ENCODE measurements at regions not wholly inside any gene's neighbourhood (a gene's known extent, or its start where the extent isn't known, plus 50 kb on each side); places are given as distances from the start of the nearest gene placed in this dataset.

DNA sequence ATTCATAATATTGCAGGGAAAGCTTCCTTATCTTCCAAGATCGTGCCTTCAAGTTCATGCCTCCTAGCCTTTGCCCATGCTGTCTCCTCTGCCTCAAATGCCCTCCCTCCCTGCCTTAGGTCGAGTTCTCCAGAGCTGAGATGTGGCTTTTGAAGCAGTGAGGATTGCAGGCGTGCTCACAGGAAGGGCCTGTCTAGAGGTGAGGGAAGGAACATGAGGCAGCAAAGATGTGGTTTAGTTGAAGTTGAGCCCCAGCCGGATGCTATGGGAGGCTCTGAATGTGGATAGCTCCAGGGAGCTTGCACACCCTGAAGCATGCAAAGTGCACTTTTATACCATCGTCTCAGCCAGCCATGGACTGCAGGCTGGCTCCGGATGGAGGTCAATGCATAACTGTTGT, 754.6 kb upstream of the EEF2KMT start:
- Histone ChIP-seq H3K9me2 (ENCODE audit: insufficient read depth) (no peaks in the 10 kb centered on the region), H3K36me3 (ENCODE audit: control insufficient read depth in 1 of 2, insufficient read depth in 2 of 2, low read length in 2 of 2) (no peaks in the 10 kb centered on the region), H3K27ac (ENCODE audit: low read depth, low read length) (no peak overlapping the region), H3K4me1 (ENCODE audit: control insufficient read depth in 1 of 2, insufficient read depth in 2 of 2, low read length in 2 of 2) (no peaks in the 10 kb centered on the region), H3K4me3 (replicated peaks in 1 of 2; ENCODE audit: low read depth in 1 of 2, low read length in 2 of 2) (no peak overlapping the region), H2AFZ (ENCODE audit: low read depth, low read length, poor library complexity, severe bottlenecking) (no peak overlapping the region), H3K27me3 (ENCODE audit: insufficient read depth, low read length) (no peaks in the 10 kb centered on the region), H3K9me3 (ENCODE audit: control insufficient read depth in 1 of 2, insufficient read depth in 1 of 2, low read depth in 1 of 2, low read length in 2 of 2) (no peaks in the 10 kb centered on the region; a peak in 1 of 4 replicates), H4K20me1 (ENCODE audit: insufficient read depth) (no peaks in the 10 kb centered on the region), H3K4me2 (ENCODE audit: low read length) (no peak overlapping the region), H3K79me2 (ENCODE audit: insufficient read depth, low read length) (no peaks in the 10 kb centered on the region), H3K9ac (ENCODE audit: low read length) (no peak overlapping the region)
- ChIA-PET POLR2A (no interaction called here), RAD21 (ENCODE audit: low non-redundant PET in 1 of 2, low total read pairs in 2 of 2, uncharacterized antibody in 2 of 2, unreplicated experiment in 2 of 2) (no interaction called here), CTCF (no interaction called here)
- ATAC-seq (no peak), DNase-seq (ENCODE audit: low read depth, low spot score) (no peak)
- BruUV-seq (replicated peaks) = no TSS peak
- TF ChIP-seq CEBPB (IDR thresholded peaks at IDR 0.05; ENCODE audit: low read depth) (no peak), EZH2 (IDR thresholded peaks at IDR 0.05) (no peak), CBX3 (IDR thresholded peaks at IDR 0.05; ENCODE audit: low read depth) (no peak), SP1 (IDR thresholded peaks at IDR 0.05; ENCODE audit: low read depth) (no peak), SIN3A (IDR thresholded peaks at IDR 0.05; ENCODE audit: low read depth) (no peak), ELF1 (IDR thresholded peaks at IDR 0.05; ENCODE audit: borderline replicate concordance, low read depth) (no peak), TCF7L2 (IDR thresholded peaks at IDR 0.05; ENCODE audit: borderline replicate concordance, extremely low read depth, insufficient read depth, insufficient read length) (no peak), FOSL1 (IDR thresholded peaks at IDR 0.05; ENCODE audit: low read depth) (no peak), EGR1 (IDR thresholded peaks at IDR 0.05; ENCODE audit: low read depth) (no peak), SRF (IDR thresholded peaks at IDR 0.05; ENCODE audit: low read depth) (no peak), EZH2phosphoT487 (IDR thresholded peaks at IDR 0.05; ENCODE audit: borderline replicate concordance) (no peak)
- TF ChIP-seq, protein P1, sequence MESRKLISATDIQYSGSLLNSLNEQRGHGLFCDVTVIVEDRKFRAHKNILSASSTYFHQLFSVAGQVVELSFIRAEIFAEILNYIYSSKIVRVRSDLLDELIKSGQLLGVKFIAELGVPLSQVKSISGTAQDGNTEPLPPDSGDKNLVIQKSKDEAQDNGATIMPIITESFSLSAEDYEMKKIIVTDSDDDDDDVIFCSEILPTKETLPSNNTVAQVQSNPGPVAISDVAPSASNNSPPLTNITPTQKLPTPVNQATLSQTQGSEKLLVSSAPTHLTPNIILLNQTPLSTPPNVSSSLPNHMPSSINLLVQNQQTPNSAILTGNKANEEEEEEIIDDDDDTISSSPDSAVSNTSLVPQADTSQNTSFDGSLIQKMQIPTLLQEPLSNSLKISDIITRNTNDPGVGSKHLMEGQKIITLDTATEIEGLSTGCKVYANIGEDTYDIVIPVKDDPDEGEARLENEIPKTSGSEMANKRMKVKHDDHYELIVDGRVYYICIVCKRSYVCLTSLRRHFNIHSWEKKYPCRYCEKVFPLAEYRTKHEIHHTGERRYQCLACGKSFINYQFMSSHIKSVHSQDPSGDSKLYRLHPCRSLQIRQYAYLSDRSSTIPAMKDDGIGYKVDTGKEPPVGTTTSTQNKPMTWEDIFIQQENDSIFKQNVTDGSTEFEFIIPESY (IDR thresholded peaks at IDR 0.05; ENCODE audit: extremely low read depth, insufficient replicate concordance, low read length) = no peak
- TF ChIP-seq, protein P2, sequence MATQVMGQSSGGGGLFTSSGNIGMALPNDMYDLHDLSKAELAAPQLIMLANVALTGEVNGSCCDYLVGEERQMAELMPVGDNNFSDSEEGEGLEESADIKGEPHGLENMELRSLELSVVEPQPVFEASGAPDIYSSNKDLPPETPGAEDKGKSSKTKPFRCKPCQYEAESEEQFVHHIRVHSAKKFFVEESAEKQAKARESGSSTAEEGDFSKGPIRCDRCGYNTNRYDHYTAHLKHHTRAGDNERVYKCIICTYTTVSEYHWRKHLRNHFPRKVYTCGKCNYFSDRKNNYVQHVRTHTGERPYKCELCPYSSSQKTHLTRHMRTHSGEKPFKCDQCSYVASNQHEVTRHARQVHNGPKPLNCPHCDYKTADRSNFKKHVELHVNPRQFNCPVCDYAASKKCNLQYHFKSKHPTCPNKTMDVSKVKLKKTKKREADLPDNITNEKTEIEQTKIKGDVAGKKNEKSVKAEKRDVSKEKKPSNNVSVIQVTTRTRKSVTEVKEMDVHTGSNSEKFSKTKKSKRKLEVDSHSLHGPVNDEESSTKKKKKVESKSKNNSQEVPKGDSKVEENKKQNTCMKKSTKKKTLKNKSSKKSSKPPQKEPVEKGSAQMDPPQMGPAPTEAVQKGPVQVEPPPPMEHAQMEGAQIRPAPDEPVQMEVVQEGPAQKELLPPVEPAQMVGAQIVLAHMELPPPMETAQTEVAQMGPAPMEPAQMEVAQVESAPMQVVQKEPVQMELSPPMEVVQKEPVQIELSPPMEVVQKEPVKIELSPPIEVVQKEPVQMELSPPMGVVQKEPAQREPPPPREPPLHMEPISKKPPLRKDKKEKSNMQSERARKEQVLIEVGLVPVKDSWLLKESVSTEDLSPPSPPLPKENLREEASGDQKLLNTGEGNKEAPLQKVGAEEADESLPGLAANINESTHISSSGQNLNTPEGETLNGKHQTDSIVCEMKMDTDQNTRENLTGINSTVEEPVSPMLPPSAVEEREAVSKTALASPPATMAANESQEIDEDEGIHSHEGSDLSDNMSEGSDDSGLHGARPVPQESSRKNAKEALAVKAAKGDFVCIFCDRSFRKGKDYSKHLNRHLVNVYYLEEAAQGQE (IDR thresholded peaks at IDR 0.05; ENCODE audit: low read depth) = no peak
- TF ChIP-seq, protein P3, sequence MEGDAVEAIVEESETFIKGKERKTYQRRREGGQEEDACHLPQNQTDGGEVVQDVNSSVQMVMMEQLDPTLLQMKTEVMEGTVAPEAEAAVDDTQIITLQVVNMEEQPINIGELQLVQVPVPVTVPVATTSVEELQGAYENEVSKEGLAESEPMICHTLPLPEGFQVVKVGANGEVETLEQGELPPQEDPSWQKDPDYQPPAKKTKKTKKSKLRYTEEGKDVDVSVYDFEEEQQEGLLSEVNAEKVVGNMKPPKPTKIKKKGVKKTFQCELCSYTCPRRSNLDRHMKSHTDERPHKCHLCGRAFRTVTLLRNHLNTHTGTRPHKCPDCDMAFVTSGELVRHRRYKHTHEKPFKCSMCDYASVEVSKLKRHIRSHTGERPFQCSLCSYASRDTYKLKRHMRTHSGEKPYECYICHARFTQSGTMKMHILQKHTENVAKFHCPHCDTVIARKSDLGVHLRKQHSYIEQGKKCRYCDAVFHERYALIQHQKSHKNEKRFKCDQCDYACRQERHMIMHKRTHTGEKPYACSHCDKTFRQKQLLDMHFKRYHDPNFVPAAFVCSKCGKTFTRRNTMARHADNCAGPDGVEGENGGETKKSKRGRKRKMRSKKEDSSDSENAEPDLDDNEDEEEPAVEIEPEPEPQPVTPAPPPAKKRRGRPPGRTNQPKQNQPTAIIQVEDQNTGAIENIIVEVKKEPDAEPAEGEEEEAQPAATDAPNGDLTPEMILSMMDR (IDR thresholded peaks at IDR 0.05 in 2 of 3, conservative IDR thresholded peaks at IDR 0.05 in 1 of 3; ENCODE audit: borderline replicate concordance in 1 of 3, insufficient read depth in 1 of 3, low read depth in 2 of 3, low read length in 2 of 3) = no peak
- TF ChIP-seq, protein P4, sequence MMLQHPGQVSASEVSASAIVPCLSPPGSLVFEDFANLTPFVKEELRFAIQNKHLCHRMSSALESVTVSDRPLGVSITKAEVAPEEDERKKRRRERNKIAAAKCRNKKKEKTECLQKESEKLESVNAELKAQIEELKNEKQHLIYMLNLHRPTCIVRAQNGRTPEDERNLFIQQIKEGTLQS (IDR thresholded peaks at IDR 0.05) = no peak
- TF ChIP-seq, protein P5, sequence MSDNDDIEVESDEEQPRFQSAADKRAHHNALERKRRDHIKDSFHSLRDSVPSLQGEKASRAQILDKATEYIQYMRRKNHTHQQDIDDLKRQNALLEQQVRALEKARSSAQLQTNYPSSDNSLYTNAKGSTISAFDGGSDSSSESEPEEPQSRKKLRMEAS (IDR thresholded peaks at IDR 0.05) = no peak
- intact Hi-C loops (cut with micrococcal nuclease) = no loop called here
